ENCODE measurements at regions not wholly inside any gene's neighbourhood (a gene's known extent, or its start where the extent isn't known, plus 50 kb on each side); places are given as distances from the start of the nearest gene placed in this dataset.

- DNase-seq (ENCODE audit: low read depth, low spot score): no peak
Observed at GRCh38 chr3:135911110-135911509, 54.4 kb upstream of the PPP2R3A start.

- no peak for DNase-seq (ENCODE audit: low read depth, low spot score)
Observed at GRCh38 chr3:135915206-135915605, 50.3 kb upstream of the PPP2R3A start.
